Activated CD4-positive, alpha-beta memory T cell treated with anti-CD3 and anti-CD28 coated beads, Interleukin-2, amount 10 ng/mL, durations not matched to agents 7 days and 5 days (primary cell): ENCODE measurements at regions not wholly inside any gene's neighbourhood (a gene's known extent, or its start where the extent isn't known, plus 50 kb on each side); places are given as distances from the start of the nearest gene placed in this dataset.

Experiments used
- CTCF ChIA-PET: fragments of 350-600 bp; sonication (Branson Sonifier 250); formaldehyde crosslinking; loops from one replicate; lab custom pipeline; 2021; ENCODE audit warnings: antibody characterized with exemption, inconsistent platforms; lab: Charles Lee
- POLR2A ChIA-PET: fragments of 350-600 bp; sonication (Branson Sonifier 250); formaldehyde crosslinking; loops from one replicate; lab custom pipeline; 2021; ENCODE audit warnings: antibody characterized with exemption; lab: Charles Lee
- DNase-seq: peaks from one replicate; pipeline ENCODE4 v3.0.0-alpha.2; 2020
- H3K27ac Mint-ChIP-seq: one replicate; pipeline ENCODE4 v1.8.0; 2021; ENCODE audit warnings: mild to moderate bottlenecking, mixed read lengths
- H3K27me3 Mint-ChIP-seq: one replicate; pipeline ENCODE4 v1.8.0; 2021; ENCODE audit warnings: mixed read lengths
- H3K36me3 Mint-ChIP-seq: one replicate; pipeline ENCODE4 v1.8.0; 2021; ENCODE audit warnings: low read depth, mixed read lengths
- H3K4me1 Mint-ChIP-seq: one replicate; pipeline ENCODE4 v1.8.0; 2021; ENCODE audit warnings: mixed read lengths
- H3K4me3 Mint-ChIP-seq: one replicate; pipeline ENCODE4 v1.8.0; 2021; ENCODE audit warnings: mild to moderate bottlenecking, mixed read lengths
- H3K9me3 Mint-ChIP-seq: one replicate; pipeline ENCODE4 v1.8.0; 2021; ENCODE audit warnings: mixed read lengths

- Mint-ChIP-seq H3K9me3 (no peaks in the 10 kb centered on the region), H3K27me3 (peaks cover 1% of the 10 kb centered on the region), H3K27ac (peak overlapping the region; percentile 94), H3K4me3 (peak overlapping the region; percentile 75), H3K36me3 (no peaks in the 10 kb centered on the region), H3K4me1 (peaks cover 50% of the 10 kb centered on the region)
- peak; percentile 84 for DNase-seq
- ChIA-PET POLR2A (interaction anchor here (0.8 to 1.8 kb wide), 8 partner anchors 33 to 227 kb away, joined by 3 to 9 read pairs (median 4); partner anchors contain the start of genes AATF, GGNBP2 and MRM1), CTCF (interaction anchor here (0.9 to 1.8 kb wide), 5 partner anchors 10 to 121 kb away, joined by 3 to 5 read pairs (median 4); partner anchors contain the start of gene MRM1)
These were observed 120.9 kb downstream of the MRM1 start for GRCh38 chr17:36722121-36722902.

- H3K27me3 Mint-ChIP-seq, result peaks cover 3% of the 10 kb centered on the region
- ChIA-PET POLR2A (interaction anchor here (0.8 to 1.8 kb wide), 9 partner anchors 33 to 226 kb away, joined by 3 to 9 read pairs (median 4); partner anchors contain the start of genes AATF, GGNBP2 and MRM1), CTCF (interaction anchor here (1.2 to 1.8 kb wide), 3 partner anchors 16 to 121 kb away, joined by 3 to 5 read pairs (median 5); partner anchors contain the start of gene MRM1)
- H3K4me3 Mint-ChIP-seq, result peak overlapping the region; percentile 75
- H3K9me3 Mint-ChIP-seq, result no peaks in the 10 kb centered on the region
- peaks cover 54% of the 10 kb centered on the region for H3K4me1 Mint-ChIP-seq
- peak overlapping the region; percentile 87 for H3K27ac Mint-ChIP-seq
- DNase-seq, result no peak
- H3K36me3 Mint-ChIP-seq, result no peaks in the 10 kb centered on the region
These were observed 121.5 kb downstream of the MRM1 start for GRCh38 chr17:36722903-36723263.

GRCh38 chr17:36723459-36724025, 122.2 kb downstream of the MRM1 start:
- POLR2A ChIA-PET, result interaction anchor here (0.8 to 1.8 kb wide), 6 partner anchors 9 to 178 kb away, joined by 3 to 9 read pairs (median 4); partner anchors contain the start of genes GGNBP2 and MRM1
- peaks cover 61% of the 10 kb centered on the region for H3K4me1 Mint-ChIP-seq
- H3K27ac Mint-ChIP-seq, result peak overlapping the region; percentile 87
- CTCF ChIA-PET, result interaction anchor here (1.3 to 1.8 kb wide), 2 partner anchors 16 to 122 kb away, joined by 5 read pairs; partner anchors contain the start of gene MRM1
- peak overlapping the region; percentile 43 for H3K4me3 Mint-ChIP-seq
- no peaks in the 10 kb centered on the region for H3K9me3 Mint-ChIP-seq
- H3K27me3 Mint-ChIP-seq, result peaks cover 8% of the 10 kb centered on the region
- no peaks in the 10 kb centered on the region for H3K36me3 Mint-ChIP-seq
- no peak for DNase-seq

GRCh38 chr17:36726199-36726598, 124.8 kb downstream of the MRM1 start:
- H3K27me3 Mint-ChIP-seq, result peaks cover 12% of the 10 kb centered on the region
- ChIA-PET CTCF (interaction anchor here (0.6 to 1.7 kb wide), 4 partner anchors 18 to 672 kb away, joined by 3 to 5 read pairs (median 4); no protein-coding TSS in a partner anchor), POLR2A (interaction anchor here (1.9 to 2.0 kb wide), 2 partner anchors 8 to 223 kb away, joined by 4 to 5 read pairs; partner anchors contain the start of gene AATF)
- peak overlapping the region; percentile 47 for H3K27ac Mint-ChIP-seq
- H3K4me1 Mint-ChIP-seq, result peaks cover 56% of the 10 kb centered on the region
- no peaks in the 10 kb centered on the region for H3K9me3 Mint-ChIP-seq
- no peaks in the 10 kb centered on the region for H3K36me3 Mint-ChIP-seq
- H3K4me3 Mint-ChIP-seq, result no peak overlapping the region
- peak; percentile 21 for DNase-seq

- H3K4me1 Mint-ChIP-seq, result peaks cover 48% of the 10 kb centered on the region
- CTCF ChIA-PET, result interaction anchor here (1.1 to 1.7 kb wide), 2 partner anchors 20 to 28 kb away, joined by 4 to 5 read pairs; no protein-coding TSS in a partner anchor
- H3K9me3 Mint-ChIP-seq, result no peaks in the 10 kb centered on the region
- no peak overlapping the region for H3K27ac Mint-ChIP-seq
- DNase-seq, result no peak
- peaks cover 15% of the 10 kb centered on the region for H3K27me3 Mint-ChIP-seq
- no peak overlapping the region for H3K4me3 Mint-ChIP-seq
- no peaks in the 10 kb centered on the region for H3K36me3 Mint-ChIP-seq
- POLR2A ChIA-PET, result no interaction called here
These were observed 125.7 kb downstream of the MRM1 start for GRCh38 chr17:36727052-36727451.

- no peak for DNase-seq
- POLR2A ChIA-PET, result no interaction called here
- Mint-ChIP-seq H3K27me3 (peaks cover 15% of the 10 kb centered on the region), H3K9me3 (no peaks in the 10 kb centered on the region), H3K36me3 (no peaks in the 10 kb centered on the region), H3K4me3 (no peak overlapping the region), H3K4me1 (peaks cover 45% of the 10 kb centered on the region), H3K27ac (peak overlapping the region; percentile 48)
- CTCF ChIA-PET, result interaction anchor here (1.7 kb wide), 1 partner anchor 21 kb away, joined by 5 read pairs; no protein-coding TSS in a partner anchor
These were observed 126.2 kb downstream of the MRM1 start for GRCh38 chr17:36727577-36727976.

- Mint-ChIP-seq H3K27me3 (peaks cover 15% of the 10 kb centered on the region), H3K36me3 (no peaks in the 10 kb centered on the region), H3K4me1 (peaks cover 38% of the 10 kb centered on the region), H3K9me3 (no peaks in the 10 kb centered on the region), H3K27ac (peak overlapping the region; percentile 48), H3K4me3 (no peak overlapping the region)
- ChIA-PET CTCF (no interaction called here), POLR2A (no interaction called here)
- peak; percentile 21 for DNase-seq
These were observed 126.9 kb downstream of the MRM1 start for GRCh38 chr17:36728030-36728991.

- H3K27ac Mint-ChIP-seq, result no peak overlapping the region
- H3K27me3 Mint-ChIP-seq, result peaks cover 15% of the 10 kb centered on the region
- H3K4me3 Mint-ChIP-seq, result no peak overlapping the region
- CTCF ChIA-PET, result no interaction called here
- POLR2A ChIA-PET, result no interaction called here
- peaks cover 26% of the 10 kb centered on the region for H3K4me1 Mint-ChIP-seq
- H3K36me3 Mint-ChIP-seq, result no peaks in the 10 kb centered on the region
- H3K9me3 Mint-ChIP-seq, result no peaks in the 10 kb centered on the region
- DNase-seq, result no peak
These were observed 128.9 kb downstream of the MRM1 start for GRCh38 chr17:36730095-36730808.

- H3K27me3 Mint-ChIP-seq, result peaks cover 15% of the 10 kb centered on the region
- H3K9me3 Mint-ChIP-seq, result no peaks in the 10 kb centered on the region
- H3K27ac Mint-ChIP-seq, result no peak overlapping the region
- H3K4me3 Mint-ChIP-seq, result no peak overlapping the region
- H3K4me1 Mint-ChIP-seq, result peaks cover 23% of the 10 kb centered on the region
- CTCF ChIA-PET, result no interaction called here
- no peak for DNase-seq
- H3K36me3 Mint-ChIP-seq, result no peaks in the 10 kb centered on the region
- POLR2A ChIA-PET, result no interaction called here
These were observed 129.6 kb downstream of the MRM1 start for GRCh38 chr17:36730857-36731490.

- no peaks in the 10 kb centered on the region for H3K9me3 Mint-ChIP-seq
- no peak for DNase-seq
- POLR2A ChIA-PET, result no interaction called here
- peaks cover 15% of the 10 kb centered on the region for H3K4me1 Mint-ChIP-seq
- H3K27me3 Mint-ChIP-seq, result peaks cover 16% of the 10 kb centered on the region
- no peak overlapping the region for H3K27ac Mint-ChIP-seq
- H3K4me3 Mint-ChIP-seq, result no peak overlapping the region
- CTCF ChIA-PET, result no interaction called here
- H3K36me3 Mint-ChIP-seq, result no peaks in the 10 kb centered on the region
These were observed 130.4 kb downstream of the MRM1 start for GRCh38 chr17:36731811-36732210.

- DNase-seq, result no peak
- Mint-ChIP-seq H3K27me3 (peaks cover 20% of the 10 kb centered on the region), H3K27ac (no peak overlapping the region), H3K4me3 (no peak overlapping the region), H3K36me3 (no peaks in the 10 kb centered on the region), H3K4me1 (peaks cover 11% of the 10 kb centered on the region), H3K9me3 (no peaks in the 10 kb centered on the region)
- ChIA-PET CTCF (interaction anchor here (0.7 kb wide), 1 partner anchor 393 kb away, joined by 3 read pairs; no protein-coding TSS in a partner anchor), POLR2A (interaction anchor here (1.2 kb wide), 1 partner anchor 9 kb away, joined by 3 read pairs; no protein-coding TSS in a partner anchor)
These were observed 131.0 kb downstream of the MRM1 start for GRCh38 chr17:36732351-36732750.
